Midbrain (tissue), 1 donor: ENCODE measurements at regions not wholly inside any gene's neighbourhood (a gene's known extent, or its start where the extent isn't known, plus 50 kb on each side); places are given as distances from the start of the nearest gene placed in this dataset.

Experiments used
- DNase-seq: peaks from one replicate; lab custom pipeline; 2025; lab: John Stamatoyannopoulos, UW

DNA sequence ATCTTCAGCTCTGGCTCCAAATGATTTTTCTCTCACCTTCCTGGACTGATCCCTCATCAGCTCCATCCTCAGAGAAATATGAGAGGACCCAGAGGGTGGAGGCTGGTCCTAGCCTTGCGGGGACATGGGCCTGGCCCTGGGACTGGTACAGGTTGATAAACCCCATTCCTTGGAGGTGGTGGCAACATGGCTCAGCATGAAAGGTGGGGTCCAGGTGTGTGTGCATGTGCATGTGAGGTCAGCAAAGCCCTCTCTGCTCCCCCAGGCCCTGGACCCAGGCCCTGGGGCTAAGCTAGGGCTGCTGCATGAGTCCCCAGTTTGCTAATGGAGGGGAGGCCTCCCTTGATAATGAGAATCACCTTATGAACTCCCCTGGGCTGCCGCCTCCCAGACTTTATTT, 363.1 kb downstream of the MATN1 start:
- no peak for DNase-seq

DNA sequence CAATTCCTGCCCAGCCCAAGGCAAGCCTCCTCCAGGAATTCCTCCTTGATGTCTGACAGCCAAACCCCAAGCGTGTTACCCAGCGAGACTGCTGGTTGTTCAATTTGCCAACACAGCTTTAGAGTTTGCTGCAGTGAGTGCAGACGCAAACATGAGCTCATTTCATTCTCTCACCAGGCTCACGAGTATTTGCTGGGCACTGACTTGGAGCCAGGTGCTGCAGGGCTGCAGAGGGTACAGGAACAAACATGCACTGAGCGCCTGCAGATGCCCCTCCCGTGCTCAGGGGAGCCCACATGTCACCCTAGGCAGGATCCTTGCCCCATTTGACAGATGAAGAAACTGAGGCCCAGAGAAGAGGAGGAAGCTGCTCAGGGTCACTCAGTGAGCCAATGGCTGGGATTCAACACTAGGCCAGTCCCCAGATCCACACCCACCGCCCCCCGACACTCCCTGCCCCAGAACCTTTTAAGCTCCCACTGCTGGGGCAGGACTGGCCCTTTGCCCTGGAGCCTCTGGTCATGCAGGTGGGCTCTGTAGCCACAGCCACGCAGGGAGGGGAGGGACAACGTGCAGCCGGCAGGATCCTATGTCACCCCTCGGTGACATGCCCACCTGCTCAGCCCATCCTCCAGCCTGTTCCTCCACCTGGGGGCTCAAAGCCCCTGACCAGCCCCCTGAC, 363.7 kb downstream of the MATN1 start:
- DNase-seq = no peak

DNA sequence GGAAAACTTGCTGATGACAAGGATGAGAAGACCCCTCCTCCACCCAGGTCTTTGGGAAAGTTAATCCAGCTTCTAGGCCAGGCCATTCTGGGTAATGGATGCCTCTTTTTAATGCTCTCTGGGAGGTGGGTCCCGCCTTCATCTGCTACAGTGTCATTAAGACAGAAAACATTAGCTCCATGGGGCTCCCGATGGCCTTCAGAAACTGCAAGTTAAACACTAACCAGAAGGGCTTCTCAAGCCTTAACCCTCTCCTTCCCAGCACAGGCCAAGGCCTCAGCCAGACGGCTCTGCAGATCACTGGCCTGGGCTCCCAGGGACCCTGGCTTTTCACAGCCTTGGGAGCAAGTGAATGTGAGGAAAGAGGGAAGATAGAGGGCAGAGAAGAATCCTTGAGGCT, 364.9 kb downstream of the MATN1 start:
- DNase-seq = no peak

DNA sequence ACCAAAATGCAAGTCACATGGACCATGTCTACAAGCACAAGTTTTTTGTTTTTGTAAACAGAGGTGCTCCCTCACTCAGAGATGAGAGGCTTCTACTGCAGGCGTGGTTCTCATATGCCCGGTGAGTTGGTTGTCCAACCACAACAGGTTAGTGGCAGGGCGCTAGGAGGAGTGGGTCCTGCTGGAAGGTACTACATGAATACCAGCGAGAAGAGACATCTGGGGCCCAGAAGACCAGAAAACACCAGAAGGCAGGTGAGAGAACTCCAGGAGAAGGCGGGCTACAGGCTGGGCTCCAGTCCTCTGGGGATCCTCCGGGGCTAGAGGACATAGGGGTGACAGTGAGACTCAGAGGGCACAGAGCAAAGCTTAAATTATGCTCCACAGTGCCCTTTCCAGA, 366.5 kb downstream of the MATN1 start:
- no peak for DNase-seq

GRCh38 chr1:30354410-30354809, 369.0 kb downstream of the MATN1 start:
- no peak for DNase-seq

DNA sequence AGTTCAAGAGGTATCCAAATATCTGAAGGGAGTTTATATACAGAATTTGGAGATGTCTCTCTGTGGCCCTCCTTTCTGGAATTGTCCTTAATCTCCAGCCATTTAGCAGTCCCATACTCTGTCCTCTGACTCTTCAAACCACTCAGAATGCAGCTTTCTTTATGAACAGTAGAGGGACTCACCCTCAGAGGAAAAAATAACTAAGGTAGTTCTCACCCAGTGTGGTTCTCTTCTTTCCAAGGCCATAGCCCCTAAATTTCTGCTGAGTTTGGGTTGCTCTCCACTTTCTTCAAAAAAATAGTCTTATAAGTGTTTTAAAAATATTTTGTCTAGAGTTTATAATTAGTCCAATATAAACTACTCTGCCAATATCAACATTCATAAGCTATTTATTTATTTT, 369.7 kb downstream of the MATN1 start:
- no peak for DNase-seq

DNA sequence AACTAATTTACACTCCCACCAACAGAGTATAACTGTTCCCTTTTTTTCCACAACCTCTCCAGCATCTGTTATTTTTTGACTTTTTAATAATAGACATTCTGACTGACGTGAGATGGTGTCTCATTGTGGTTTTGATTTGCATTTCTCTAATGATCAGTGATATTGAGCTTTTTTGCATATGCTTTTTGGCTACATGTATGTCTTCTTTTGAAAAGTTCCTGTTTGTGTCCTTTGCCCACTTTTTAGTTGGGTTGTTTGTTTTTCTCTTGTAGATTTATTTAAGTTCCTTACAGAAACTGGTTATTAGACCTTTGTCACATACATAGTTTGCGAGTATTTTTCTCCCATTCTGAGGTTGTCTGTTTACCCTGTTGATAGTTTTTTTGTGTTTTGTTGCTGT, 375.2 kb downstream of the MATN1 start:
- no peak for DNase-seq

DNA sequence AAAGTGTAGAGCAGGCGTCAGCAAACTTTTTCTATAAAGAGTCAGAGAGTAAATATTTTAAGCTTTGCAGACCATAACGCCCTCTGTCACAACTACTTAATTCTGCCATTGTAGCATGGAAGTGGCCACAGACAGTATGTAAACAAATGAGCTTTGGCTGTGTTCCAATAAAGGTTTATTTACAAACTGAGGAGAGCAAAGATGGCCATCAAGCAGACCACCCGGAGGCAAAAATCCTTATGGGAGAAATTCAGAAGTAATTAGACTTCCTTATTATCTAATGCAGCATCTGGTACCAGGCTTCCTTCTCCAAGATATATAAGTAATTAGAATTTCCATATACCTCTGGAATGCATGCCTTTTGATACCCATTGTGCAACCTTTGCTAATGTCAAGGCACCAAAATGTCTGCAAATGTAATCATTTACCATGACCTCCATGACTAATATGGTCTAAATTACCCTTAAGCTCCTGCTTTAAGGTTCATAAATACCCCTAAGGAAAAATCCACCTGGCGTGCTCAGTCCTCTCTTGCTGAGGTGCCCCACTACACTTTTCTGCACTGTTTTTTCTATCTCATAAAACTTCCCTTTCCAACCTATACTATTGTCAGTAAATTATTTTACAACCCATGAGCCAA, 377.8 kb downstream of the MATN1 start:
- no peak for DNase-seq

- DNase-seq = no peak
These were observed 379.8 kb downstream of the MATN1 start for GRCh38 chr1:30343562-30343961.

GRCh38 chr1:30342535-30343141, 380.7 kb downstream of the MATN1 start:
- DNase-seq = no peak

GRCh38 chr1:30340934-30341333, 382.5 kb downstream of the MATN1 start:
- DNase-seq = no peak

- no peak for DNase-seq
These were observed 383.5 kb downstream of the MATN1 start for GRCh38 chr1:30339866-30340265.

DNA sequence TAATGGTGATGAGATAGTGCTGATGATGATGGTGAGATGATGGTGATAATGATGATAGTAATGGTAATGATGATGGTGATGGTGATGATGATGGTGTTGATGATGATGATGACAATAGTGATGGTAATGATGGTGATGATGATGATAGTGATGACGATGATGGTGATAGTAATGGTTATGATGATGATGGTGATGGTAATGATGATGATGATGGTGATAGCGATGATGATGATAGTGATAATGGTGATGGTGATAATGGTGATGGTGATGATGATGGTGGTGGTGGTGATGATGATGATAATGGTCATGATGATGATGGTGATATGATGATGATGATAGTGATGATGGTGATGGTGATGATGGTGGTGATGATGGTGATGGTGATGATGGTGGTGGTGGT, 384.6 kb downstream of the MATN1 start:
- no peak for DNase-seq

GRCh38 chr1:30337324-30337620, 386.1 kb downstream of the MATN1 start:
- DNase-seq = no peak

GRCh38 chr1:30336550-30337323, 386.6 kb downstream of the MATN1 start:
- DNase-seq = no peak

- DNase-seq = no peak
These were observed 387.4 kb downstream of the MATN1 start for GRCh38 chr1:30335997-30336390.

DNA sequence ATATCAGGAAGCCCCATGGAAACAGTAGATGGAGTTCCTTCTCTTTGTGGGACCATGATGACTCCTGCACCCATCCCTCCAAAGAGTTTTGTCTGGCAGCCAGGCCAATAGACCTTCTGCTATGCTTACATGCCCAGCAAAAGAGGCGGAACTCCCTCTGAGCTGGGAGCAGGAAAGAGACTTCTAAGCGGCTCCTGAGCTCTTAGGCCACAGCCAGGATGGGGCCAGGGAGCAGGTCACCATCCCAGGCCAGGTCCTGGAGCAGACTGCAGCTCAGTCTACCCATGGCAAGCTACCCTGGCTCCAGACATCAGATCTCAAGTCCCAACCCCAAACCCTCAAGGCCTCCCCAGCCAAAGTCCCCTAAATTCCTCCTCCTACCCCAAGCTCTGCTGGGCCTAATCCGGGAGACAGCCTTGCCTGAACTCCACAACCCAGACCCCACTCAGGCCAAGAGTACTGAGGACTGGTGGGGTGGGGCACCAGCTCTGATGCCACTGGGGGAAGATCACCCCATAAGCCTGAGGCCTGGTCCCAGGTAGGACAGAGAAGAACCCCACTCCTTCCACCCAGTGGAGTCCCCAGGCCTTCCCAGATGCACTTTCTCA, 387.9 kb downstream of the MATN1 start:
- DNase-seq = no peak

DNA sequence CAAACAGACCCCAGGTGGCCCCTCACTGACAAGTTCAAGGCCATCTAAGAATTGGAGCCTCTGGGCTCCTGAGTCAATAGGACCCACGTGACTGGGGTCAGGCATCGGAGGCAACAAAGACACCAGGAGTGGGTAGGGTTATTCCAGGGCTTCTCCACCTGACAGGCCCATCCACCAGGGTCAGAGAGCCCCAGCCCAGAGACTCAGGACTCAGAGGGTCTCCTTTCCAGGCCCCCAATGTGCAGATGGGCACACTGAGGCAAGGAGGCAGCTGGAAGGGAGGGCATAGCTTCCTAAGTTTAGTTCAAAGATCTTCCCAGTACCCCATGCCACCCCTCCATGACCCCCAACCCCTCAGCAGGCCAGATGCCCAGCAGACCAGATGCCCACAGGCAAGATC, 388.6 kb downstream of the MATN1 start:
- no peak for DNase-seq

DNA sequence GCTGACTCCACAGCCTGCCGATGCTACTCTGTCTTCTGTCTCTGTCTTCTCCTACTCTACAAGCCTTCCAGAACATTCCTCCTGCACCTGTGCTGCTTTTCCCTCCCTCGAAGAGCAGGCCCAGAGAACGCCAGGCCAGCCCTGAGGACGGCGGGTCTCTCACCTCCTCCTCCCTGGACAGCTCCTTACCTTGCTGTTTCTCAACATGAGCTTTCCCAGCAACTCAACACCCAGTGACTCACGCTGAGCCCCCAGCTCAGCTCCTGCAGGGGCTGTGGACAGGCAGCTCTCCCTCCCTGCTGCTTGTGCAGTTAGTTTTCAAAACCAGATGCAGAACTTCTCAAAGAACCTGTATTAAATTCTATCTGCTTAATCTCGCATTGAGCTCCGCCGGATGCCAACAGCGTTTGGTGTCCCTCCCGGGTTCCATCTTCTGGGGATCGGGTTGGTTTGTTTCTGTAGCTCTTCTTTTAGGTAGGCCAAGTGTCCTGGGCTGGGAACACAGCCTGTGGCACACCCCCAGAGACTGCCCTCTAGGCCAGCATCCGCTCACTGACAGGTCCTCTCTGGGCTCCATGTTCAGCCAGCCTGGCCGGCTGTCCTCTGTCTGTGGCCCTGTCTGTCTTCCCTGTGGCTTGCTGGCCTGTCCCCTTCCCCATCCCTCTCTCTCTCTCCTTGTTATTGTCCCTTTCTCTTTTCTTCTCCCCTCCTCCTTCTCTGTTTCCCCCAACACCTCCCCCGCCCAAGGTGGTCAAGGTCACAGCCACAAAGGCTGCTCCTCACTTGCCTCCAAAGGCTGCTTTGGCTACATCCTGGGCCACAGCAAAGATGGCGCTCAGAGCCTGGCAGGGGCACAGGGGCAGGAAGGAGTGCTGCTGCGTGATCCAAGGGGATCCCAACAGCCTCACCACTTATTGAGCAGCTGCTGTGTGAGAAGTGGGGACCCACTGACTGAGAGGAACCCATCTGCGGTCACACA, 391.0 kb downstream of the MATN1 start:
- no peak for DNase-seq

DNA sequence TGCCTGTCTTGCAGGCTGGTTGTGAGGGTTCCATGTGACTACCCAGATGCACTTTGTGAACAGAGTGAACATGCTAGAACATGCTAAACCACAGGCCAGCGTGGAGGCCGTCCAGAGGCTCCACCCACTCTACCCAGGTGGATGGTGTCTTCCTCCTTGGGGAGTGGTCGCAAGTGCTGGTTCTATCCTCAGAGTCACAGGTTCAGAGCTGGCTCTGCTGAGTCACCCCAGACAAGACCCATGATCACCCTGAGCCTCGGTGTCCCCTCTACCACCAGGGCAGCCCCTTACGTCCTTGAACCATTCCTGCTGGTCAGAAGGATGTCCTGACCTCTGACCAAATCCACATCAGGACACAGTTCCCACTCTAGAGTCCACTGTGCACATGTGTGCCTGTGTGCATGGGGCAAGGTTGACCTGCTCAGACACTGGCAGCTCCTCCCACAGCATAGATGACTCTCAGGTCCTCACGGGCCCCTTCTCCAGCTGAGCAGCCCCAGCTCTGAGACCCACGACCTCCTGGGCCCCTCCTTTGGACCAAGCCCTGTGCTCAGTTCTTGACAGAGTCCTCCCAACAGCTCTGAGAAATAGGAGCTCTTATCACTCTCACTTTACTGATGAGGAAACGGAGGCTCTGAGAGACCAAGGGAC, 391.8 kb downstream of the MATN1 start:
- no peak for DNase-seq

DNA sequence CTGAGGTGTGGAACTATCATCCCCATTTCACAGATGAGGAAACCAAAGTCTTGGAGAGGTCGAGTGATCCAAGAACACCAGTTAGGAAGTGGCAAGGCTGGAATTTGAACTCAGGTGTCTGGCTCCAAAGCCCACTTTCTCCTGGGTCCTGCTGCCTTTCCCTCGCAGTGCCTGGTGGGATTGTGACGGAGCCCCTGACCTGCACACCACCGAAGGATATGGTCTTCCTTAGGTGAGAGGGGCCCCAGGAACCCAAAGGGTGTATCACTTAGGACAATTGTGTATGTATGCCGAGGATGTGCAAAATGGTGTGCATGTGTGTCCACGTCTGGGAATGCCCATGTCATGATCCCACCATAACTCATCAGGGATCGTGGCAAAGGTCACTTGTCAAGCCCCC, 392.7 kb downstream of the MATN1 start:
- no peak for DNase-seq
